ENCODE measurements at regions not wholly inside any gene's neighbourhood (a gene's known extent, or its start where the extent isn't known, plus 50 kb on each side); places are given as distances from the start of the nearest gene placed in this dataset.
"Not testable (repeated sequence)": the region's sequence is repeated elsewhere in the genome, so short reads cannot be mapped to it uniquely, and the experiment has no call there.

DNA sequence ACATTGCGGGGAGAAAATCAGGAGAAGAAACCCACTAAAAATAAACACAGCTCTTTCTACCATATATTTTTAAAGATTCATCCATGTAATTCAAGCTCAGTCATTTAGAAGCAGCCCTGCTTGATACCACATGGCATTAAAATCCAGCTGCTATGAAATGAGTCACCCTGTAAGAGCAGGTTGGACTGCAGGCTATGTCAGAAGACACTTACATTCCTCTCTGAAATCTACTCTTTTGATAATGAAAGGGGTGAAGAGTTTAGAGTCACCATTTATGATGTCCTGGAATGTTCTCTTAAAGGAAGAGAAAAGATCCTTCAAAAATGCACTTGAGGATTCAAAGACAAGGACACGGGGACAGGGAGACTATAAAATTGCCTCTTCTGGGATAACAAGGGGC is 100.6 kb upstream of the APCDD1 start:
- DNase-seq (ENCODE audit: low spot score) = no peak

DNA sequence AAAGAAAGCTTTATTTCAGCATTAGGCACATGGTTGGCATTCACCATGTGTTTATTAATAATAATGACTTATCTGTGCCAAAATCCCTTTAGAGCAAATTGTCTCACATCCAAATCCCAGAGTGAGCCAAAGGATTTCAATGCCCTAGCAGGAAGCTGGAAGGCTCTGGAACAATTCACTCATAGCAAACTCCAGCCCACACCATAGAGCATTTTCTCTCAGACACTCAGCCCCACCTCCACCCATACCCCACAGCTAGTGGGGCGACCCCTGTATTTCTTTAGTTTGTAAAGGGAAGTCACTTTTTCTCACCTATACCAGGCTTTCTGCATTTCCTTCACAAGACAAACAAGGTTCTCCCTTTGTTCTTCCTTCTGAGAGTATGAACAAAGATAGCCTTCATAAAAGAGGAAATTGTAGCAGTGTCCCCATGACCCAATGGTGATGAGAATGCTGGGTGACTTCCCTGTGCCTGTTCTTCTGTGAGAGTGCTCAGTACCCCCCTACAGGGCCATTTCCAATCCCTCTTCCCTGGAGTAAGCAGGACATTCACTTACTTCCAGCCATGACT is 100.1 kb upstream of the APCDD1 start:
- DNase-seq (ENCODE audit: low spot score) = no peak

DNA sequence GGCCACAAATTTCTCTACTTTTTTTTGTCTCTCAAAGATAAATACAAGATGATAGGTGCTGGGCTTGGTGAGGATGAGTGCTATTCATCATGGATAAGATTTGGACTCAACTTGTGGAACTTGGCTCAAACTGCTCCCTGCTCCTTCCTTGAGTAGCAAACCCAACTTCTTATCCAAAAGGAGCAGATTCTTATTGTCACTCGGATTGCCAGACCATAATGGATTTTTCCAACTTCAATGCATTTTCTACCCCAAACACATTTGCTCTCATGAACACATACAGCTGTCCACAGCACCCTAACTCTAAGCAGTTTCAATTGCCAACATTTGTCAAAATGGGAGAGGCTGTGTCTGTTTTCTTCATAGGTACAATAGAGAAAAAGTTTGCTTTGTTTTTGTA is 99.5 kb upstream of the APCDD1 start:
- DNase-seq (ENCODE audit: low spot score) = no peak

DNA sequence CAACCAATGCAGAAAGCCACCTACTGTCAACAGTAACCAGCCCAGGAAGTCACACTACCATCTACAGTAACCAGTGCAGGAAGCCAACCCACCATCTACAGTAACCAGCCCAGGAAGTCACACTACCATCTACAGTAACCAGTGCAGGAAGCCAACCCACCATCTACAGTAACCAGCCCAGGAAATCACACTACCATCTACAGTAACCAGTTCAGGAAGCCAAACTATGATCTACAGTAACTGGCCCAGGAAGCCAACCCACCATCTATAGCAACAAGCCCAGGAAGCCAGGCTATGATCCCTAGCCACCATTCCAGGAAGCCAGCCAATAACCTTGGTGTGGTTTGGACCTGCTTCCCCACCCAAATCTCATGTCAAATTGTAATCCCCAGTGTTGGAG is 97.4 kb upstream of the APCDD1 start:
- not testable (repeated sequence) for DNase-seq (ENCODE audit: low spot score)

DNA sequence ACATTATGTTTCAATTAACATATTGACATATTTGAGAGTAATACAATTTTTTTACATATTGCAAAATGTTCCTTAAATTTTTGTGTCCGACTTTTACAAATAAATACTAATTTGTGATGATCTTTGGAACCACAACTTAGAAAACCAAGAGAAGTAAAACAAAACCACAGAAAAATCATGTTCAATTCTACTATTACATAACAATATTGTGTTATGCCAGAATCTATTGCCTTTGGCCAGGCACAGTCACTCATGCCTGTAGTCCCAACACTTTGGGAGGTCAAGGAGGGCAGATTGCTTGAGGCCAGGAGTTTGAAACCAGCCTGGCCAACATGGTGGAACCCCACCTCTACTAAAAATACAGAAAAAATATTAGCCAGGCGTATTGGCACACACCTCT is 92.8 kb upstream of the APCDD1 start:
- no peak for DNase-seq (ENCODE audit: low spot score)

DNA sequence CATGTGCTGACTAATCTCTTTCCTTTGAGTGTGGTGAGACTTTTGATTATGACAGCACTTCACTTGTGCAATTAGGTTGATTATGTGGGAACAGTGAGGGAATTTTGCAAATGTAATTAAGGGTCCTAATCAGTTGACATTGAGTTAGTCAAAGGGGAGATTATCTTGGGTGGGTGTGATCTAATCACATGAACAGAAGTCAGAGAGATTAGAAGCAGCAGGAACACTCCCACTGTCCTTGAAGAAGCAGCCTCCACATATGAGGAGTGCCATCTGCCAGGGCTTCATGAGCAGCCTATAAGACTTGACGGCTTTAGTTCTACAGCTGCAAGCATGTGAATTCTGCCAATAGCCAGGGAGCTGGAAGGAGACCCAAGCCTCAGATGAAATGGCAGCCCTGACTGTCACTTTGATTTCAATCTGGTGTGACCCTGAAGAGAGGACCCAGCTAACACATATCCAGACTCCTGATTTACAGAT is 89.4 kb upstream of the APCDD1 start:
- no peak for DNase-seq (ENCODE audit: low spot score)

DNA sequence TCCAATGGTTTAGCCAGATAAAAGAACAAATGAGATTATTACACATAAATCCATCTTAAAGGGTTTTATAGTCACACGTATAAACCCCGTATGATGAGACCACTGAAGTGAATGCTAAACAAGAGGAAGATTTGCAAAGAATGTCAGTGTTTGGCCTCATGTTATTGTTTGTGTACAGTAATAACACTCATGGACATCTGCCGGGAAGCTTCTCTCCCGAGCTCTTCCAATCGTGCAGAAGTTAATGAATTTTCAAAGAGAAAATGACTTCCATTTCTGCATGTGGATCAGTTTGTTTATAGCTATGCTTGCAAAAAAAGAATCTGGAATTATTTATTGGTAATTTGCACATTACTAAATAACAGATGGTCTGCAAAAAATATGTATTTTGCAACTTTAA is 88.5 kb upstream of the APCDD1 start:
- no peak for DNase-seq (ENCODE audit: low spot score)

DNA sequence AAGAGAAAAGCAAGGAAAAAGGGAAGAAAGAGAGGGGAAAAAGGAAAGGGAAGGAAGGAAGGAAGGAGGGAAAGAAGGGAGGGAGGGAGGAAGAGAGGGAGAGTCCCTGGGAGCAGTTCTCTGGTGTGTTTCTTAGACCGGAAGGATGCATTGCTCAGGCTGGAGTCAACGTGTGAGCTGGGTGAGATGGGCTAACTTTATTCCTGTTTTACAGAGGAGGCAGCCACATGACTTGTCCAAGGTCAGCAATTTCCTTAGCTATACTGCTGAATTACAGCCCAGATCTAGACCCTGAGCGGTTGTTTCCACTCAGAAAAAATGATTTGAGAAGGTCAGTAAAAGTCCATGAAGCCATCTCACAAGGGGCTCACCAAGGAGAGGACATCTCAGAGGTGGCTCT is 86.6 kb upstream of the APCDD1 start:
- no peak for DNase-seq (ENCODE audit: low spot score)

DNA sequence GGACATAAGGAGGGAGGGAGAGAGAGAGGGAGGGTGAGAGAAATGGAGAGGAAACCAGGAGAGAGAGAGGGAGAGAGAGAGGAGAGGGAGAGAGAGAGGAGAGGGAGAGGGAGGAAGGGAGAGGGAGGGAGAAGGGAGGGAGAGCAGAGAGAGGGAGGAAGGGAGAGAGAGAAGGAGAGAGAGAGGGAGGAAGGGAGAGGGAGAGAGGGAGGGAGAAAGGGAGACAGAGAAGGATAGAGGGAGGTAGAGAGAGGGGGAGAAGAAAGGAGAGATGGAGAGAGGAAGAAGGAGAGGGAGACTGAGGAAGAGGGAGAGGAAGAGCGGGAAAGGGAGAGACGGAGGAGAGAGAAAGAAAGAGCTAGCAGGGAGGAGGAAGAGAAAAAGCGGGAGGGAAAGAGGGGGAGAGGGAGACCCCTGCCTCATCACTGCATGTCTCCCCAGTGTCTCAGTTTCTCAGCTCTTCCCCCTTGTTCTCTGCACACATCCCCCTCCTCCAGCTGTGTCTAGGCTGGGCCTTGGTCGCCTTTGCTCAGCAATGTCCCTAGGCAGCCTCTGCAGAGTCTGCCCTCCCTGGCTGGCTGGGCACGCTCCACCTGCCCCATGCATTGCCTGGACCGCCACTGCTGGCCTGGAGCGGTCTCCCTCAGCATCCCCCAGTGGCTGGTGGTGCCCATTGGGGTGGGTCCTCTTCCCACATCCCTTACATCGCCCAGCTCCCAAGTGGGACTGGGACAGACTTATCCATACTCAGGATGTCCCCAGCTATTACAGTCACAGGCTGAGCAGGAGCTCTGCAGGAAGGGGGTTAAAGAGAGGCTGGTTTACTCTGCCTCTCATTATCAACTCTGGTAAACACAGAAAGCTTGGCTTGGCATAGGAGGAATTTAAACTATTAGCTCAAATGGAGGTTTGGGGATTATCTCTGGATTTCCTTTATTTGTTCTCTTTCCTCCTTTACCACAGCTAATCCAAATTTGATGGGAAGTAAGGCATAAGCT is 85.7 kb upstream of the APCDD1 start:
- DNase-seq (ENCODE audit: low spot score) = no peak

DNA sequence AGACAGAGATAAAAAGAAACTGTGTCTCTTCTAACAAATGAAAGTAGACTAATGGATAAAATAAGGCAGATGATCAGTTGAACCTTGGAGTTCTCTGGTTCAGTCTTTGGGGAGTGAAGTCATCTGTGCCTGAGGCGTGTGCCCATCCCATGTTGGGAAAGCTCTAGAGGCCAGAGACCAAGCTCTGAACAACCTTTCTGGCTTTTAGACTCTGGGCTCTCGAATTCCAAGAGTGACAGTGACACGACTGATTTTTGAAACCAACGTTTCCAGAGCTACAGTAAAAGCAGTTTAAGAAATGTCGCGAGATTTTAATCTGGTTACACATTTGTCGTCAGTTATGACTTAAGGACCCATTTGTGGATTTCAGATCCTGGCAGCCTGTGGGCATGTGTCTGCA is 83.7 kb upstream of the APCDD1 start:
- no peak for DNase-seq (ENCODE audit: low spot score)

DNA sequence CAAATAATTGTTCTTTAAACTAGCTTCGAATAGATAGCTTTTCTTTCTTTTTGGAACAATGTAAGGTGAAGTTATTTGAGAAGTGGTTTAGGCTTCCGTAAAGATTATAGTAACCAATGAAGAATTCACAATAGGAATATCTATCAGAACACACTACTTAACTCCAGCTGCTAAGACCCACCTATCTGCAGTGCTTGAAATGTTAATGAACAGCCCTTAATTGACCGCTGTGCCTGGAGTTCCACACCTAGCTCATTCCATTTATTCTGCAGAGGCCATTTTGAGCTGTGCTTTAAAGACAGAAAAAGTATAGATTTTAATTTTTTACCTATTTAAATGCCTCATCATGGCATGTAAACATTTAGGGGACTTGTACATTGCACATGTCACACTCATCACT is 83.3 kb upstream of the APCDD1 start:
- DNase-seq (ENCODE audit: low spot score) = no peak

DNA sequence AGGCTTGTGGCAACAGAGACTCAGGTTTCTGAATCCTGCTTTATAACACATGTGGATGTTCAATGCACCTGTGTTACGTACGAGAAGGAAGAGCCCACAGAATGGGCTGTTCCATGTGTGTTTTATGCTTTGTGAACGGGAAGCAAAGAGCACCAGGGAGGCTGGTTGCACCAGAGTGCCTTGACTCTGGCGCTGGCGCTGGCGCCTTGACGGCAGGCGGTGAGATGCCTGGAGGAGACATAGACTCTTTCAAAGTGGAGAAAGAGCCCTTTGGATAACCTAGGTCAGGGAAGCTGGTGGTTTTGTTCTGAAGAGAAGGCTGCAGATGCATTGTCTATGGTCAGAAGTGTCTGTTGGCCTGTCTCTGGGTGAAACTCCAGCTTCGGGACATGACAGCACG is 80.2 kb upstream of the APCDD1 start:
- DNase-seq (ENCODE audit: low spot score) = no peak

DNA sequence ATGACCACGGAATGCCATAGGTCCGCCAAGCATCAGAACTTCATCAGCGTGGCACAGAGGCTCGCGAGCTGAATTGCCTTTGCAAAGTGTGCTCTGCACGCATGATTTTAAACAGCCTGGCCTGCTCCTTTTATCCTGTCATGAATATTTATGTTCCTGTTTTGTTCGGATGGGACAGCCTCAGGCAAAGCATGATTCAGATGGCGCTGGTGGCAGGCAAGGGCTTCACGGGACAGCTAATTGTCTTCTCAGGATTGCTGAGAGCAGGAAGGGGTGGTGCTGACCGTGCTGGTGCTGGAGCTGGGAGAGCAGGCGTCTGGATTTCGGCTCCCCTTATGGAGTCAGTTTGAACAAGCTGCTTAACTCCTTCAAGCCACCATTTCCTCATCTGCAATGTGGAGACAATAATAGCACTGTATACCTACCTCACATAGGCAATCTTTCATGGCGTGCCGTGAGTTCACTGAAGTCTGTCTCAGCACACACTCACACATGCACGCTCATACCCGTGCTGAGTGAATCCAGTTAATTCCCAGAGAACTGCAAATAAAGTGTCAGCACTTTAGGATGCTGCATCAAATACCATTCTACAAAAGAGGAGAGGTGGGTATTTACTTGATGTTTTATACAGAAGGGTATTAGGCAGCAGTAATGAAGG is 79.7 kb upstream of the APCDD1 start:
- no peak for DNase-seq (ENCODE audit: low spot score)

DNA sequence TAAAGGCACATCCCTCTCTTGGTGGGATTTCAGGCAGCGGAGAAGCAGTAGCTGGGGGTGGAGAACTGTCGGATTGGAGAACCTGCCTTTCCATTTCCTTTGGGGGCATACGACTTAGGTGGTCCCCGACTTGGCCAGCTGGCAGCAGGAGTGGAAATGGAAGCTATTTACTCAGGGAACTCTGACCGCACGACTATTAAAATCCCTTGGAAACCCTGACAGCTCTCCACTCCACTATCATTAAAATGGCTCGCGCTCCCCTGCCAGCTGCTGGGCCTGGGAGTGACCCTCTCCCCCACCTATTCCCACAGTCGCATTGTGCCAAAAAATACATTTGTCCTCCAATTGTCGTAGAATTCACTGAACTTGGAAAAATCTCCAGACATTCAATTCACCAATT is 77.7 kb upstream of the APCDD1 start:
- no peak for DNase-seq (ENCODE audit: low spot score)

DNA sequence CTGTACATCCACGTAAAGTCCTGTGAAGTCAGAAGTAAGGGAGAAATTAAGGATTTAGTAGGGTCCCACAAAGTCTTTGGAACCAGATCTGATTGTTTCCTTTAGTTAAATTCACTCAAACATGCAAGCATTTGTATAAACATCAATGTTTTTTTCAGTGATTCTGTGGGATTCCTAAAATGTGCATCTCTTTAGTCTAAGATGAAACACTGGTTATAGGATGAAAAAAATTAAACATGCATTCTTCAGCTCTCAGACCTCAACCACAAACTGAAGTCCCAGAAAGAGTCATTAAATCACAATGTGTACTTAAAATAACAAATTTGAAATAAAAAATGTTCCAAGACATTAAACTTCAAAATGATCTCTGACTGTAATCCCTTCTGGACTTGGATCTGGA is 76.5 kb upstream of the APCDD1 start:
- DNase-seq (ENCODE audit: low spot score) = no peak

DNA sequence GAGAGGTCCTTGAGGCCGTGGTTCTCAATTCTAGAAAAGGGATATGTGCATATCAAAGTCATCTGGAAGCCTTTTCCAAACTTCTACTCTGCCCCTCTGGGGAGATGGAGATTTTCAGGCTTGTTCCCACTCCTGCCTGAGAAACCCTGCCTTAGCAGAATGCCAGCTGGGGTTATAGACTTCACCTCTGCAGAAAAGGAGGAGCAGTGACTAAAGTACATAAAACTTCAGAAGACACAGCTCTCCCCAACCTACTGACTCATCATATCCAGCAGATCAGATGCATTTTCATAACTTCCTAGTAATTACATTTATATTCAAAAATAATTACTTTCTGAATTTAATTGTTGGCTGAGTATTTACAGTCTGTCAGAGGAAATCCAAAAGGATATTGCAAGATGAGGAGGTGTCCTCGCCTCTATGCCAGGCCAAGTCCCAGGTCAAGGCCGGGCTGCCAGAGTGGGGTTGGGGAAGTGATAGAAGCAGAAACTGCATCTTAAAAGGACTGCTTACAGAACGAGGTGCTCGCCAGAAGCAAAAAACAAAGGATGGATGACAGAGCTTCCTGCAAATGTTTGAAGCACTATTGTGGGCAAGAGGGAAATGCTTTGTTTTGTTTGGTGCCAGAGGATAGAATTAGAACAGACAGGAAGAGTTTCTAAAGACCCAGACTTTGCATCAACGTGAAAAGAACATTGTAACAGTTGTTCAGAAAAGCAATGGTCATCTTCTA is 75.6 kb upstream of the APCDD1 start:
- no peak for DNase-seq (ENCODE audit: low spot score)

DNA sequence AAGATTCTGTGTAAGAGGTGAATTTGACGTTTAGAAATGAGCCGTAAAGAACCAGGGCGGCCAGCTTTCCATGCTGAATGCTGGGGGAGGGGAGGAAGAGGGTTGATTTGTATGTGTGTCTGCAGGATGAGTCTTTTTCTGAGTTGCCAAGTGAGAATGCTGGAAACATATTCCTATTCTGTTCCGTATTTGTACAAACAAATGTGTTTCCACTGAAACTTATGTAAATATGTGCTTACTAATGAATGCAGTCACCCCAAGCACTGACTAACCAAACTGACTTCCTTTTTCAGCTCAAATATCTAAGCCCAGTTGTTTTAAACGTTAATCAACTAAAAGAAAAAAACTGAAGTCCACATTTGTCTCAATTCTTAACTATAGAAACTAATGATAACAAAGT is 74.9 kb upstream of the APCDD1 start:
- DNase-seq (ENCODE audit: low spot score) = no peak

DNA sequence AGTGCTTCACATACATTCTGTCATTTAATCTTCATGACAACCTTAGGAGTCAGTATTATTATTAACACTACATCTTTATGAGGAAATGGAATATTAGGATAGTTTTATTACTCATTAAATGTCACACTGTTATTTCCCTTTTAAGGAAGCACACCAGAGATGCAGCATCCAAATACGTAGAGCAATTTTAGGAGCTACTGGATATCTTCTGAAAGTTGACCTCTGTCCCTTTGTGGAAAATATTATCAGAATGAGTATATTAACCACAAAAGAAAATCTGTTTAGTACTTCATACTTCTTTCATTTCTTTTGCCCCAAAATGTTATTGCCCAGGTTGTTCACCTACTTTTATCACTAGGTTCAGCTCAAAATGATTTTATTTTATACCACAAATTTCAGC is 72.9 kb upstream of the APCDD1 start:
- DNase-seq (ENCODE audit: low spot score) = no peak

DNA sequence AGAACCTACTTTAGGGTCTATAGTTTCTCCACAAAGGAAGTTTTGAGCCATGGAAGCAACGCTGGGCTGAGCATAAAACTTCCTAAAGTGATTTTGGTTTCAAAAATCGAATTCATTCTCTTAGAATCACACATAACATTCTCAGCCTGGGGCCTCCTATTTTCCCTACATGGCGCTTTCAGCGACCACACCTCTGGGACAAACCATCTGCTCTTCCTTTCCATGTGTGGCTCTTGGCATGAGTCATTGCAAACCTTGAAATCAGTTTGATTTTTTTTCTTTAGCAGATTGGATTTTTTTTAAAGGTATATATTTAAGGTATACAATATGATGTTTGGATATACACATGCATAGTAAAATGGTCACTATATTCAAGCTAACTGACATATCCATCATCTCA is 72.5 kb upstream of the APCDD1 start:
- no peak for DNase-seq (ENCODE audit: low spot score)

DNA sequence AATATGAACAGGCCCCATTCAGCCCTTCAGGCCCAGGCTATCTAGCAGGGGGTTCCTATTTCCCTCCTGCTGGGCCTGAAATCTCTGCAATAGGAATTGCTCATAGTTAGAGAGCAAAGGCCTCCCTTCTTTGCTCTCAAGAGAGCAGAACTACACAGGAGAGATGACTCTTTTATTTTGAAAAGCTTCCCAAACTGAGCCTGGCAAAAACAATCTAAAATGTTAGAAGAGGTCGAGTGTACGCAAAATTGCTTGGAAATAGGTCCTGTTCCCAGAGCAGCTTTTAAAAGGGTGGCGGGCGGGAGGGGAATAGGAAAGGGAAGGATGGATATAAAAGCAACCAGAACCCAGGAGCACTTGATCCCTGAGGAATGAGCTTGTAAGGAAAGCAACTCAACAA is 68.4 kb upstream of the APCDD1 start:
- DNase-seq (ENCODE audit: low spot score) = no peak

DNA sequence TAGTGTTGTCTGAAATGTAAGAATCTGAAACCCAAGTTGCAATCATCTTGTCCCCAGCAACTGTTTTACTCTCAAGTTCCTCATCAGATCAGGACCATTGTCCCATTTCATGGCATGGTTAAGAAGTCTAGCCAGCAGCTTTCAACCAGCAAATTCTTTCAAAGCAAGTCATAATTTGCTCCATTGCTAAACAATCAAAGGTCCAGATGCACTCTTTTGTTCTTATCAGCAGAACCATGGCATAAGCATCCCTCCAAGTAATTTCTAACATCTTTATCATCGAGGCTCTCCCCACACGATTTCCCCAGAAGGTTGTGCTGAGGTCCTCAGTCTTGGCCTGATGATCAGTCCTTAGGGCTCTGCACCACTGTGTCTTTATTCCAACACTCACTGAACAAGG is 67.5 kb upstream of the APCDD1 start:
- DNase-seq (ENCODE audit: low spot score) = no peak

DNA sequence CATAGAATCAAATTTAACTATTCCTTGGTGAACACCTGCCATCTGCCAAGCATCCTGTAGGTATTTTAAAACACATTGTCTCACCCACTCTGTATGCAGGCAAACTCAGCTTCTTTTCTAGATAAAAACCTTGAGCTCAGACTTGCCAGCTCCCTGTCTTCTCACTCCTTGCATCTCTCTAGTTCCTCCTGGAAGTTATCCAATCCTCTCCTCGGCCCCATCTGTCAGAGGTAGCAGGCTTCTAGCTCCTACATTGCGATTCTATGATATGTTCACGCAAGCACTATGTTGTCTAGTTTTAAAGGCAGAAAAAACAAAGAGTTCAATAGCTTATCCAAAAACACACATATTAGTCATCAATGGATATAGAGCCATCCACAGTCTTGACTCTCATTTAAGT is 67.0 kb upstream of the APCDD1 start:
- no peak for DNase-seq (ENCODE audit: low spot score)

All from hematopoietic multipotent progenitor cell treated with erythropoietin and hydrocortisone succinate and interleukin-3 and kit ligand, for 17 days (in vitro differentiated cells).